ENCODE measurements at regions not wholly inside any gene's neighbourhood (a gene's known extent, or its start where the extent isn't known, plus 50 kb on each side); places are given as distances from the start of the nearest gene placed in this dataset.

GRCh38 chr21:16358784-16359183, 629.0 kb downstream of the USP25 start:
- TF ChIP-seq CTCF (IDR thresholded peaks at IDR 0.05) (no peak), POLR2A (IDR thresholded peaks at IDR 0.05) (no peak)
- H3K36me3 ChIP-seq: no peaks in the 10 kb centered on the region
- intact Hi-C loops (cut with DNase I): no loop called here
- peaks cover 0 to 14% (median 3%) of the 10 kb centered on the region in 12 donors for H3K9me3 ChIP-seq
- WGBS, 4 donors: 87 to 92% (median 91%) methylated on average over 2 of the region's 2 CpGs
- no peak for ATAC-seq
- H3K27ac ChIP-seq: no peak overlapping the region
- H3K27me3 ChIP-seq: no peaks in the 10 kb centered on the region
- peaks cover 0 to 16% (median 0%) of the 10 kb centered on the region in 12 donors for H3K4me1 ChIP-seq
- no peak overlapping the region for H3K4me3 ChIP-seq
- DNase-seq: no peak

GRCh38 chr21:16363100-16363499, 633.3 kb downstream of the USP25 start:
- WGBS, 4 donors: 88 to 95% (median 91%) methylated on average over 2 of the region's 2 CpGs
- TF ChIP-seq POLR2A (IDR thresholded peaks at IDR 0.05): no peak
- TF ChIP-seq CTCF (IDR thresholded peaks at IDR 0.05): no peak
- Histone ChIP-seq H3K36me3 (no peaks in the 10 kb centered on the region), H3K27ac (no peak overlapping the region), H3K27me3 (no peaks in the 10 kb centered on the region), H3K4me3 (no peak overlapping the region), H3K4me1 (peaks cover 0 to 18% (median 0%) of the 10 kb centered on the region in 12 donors), H3K9me3 (peaks cover 0 to 10% (median 3%) of the 10 kb centered on the region in 12 donors)
- DNase-seq (no peak), ATAC-seq (no peak)
- intact Hi-C loops (cut with DNase I): no loop called here

GRCh38 chr21:16363518-16363917, 633.7 kb downstream of the USP25 start:
- Histone ChIP-seq H3K4me1 (peaks cover 0 to 18% (median 0%) of the 10 kb centered on the region in 12 donors), H3K36me3 (no peaks in the 10 kb centered on the region), H3K27me3 (no peaks in the 10 kb centered on the region), H3K27ac (no peak overlapping the region), H3K4me3 (no peak overlapping the region), H3K9me3 (peaks cover 0 to 10% (median 3%) of the 10 kb centered on the region in 12 donors)
- TF ChIP-seq POLR2A (IDR thresholded peaks at IDR 0.05) (no peak), CTCF (IDR thresholded peaks at IDR 0.05) (no peak)
- 51 to 54% (median 53%) methylated on average over 3 of the region's 3 CpGs for WGBS, 4 donors
- DNase-seq (no peak), ATAC-seq (no peak)
- intact Hi-C loops (cut with DNase I): no loop called here

- no peak for DNase-seq
- 76 to 92% (median 85%) methylated on average over 4 of the region's 4 CpGs for whole genome bisulfite sequencing, 4 donors
Observed at GRCh38 chr21:16366207-16366606, 636.4 kb downstream of the USP25 start.

More at GRCh38 chr21:16366207-16366606, 636.4 kb downstream of the USP25 start:
- H3K27me3 ChIP-seq: no peaks in the 10 kb centered on the region
- no peak overlapping the region for H3K27ac ChIP-seq
- ATAC-seq: no peak
- TF ChIP-seq POLR2A (IDR thresholded peaks at IDR 0.05) (no peak), CTCF (IDR thresholded peaks at IDR 0.05) (no peak)
- H3K4me1 ChIP-seq: peaks cover 0 to 18% (median 0%) of the 10 kb centered on the region in 12 donors
- no peaks in the 10 kb centered on the region for H3K9me3 ChIP-seq
- H3K4me3 ChIP-seq: no peak overlapping the region
- H3K36me3 ChIP-seq: no peaks in the 10 kb centered on the region
- intact Hi-C loops (cut with DNase I): no loop called here

Measured in heart left ventricle (tissue), 16 donors.